ENCODE measurements at regions not wholly inside any gene's neighbourhood (a gene's known extent, or its start where the extent isn't known, plus 50 kb on each side); places are given as distances from the start of the nearest gene placed in this dataset.

DNA sequence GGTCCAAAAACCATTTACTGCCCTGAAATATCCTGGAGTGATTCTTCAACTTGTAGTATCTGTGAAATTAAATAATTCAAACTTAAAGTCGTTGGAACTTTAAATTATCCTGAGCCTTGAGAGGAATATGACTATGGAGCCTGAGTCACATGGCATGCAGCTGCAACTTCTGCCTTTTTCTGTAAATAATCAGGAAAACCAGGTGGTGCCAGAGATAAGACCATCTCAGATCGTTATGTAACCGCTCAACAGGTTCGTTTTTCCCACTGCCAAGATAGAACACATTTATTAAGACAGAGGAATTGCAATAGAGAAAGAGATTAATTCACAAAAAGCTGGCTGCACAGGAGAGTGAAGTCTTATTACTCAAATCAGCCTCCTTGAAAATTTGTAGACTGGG is 876.5 kb downstream of the SUCLG1 start:
- Histone ChIP-seq H3K27me3 (ENCODE audit: control insufficient read depth in 2 of 2, insufficient read depth in 2 of 2, low read length in 2 of 2) (no peaks in the 10 kb centered on the region), H3K79me2 (ENCODE audit: control insufficient read depth, insufficient read depth, low read length) (no peaks in the 10 kb centered on the region), H2AFZ (ENCODE audit: low read depth, low read length) (no peak overlapping the region), H4K20me1 (replicated peaks; ENCODE audit: control insufficient read depth, insufficient read depth, low read length) (no peaks in the 10 kb centered on the region), H3K4me2 (ENCODE audit: insufficient read depth, low read length) (no peak overlapping the region), H3K36me3 (ENCODE audit: control insufficient read depth, insufficient read depth, low read length) (no peaks in the 10 kb centered on the region), H3K27ac (ENCODE audit: extremely low read depth, low read depth, low read length) (no peak overlapping the region), H3K9ac (ENCODE audit: insufficient read depth in 1 of 2, low read depth in 2 of 2, low read length in 2 of 2) (no peak overlapping the region), H3K4me3 (no peak overlapping the region), H3K9me1 (ENCODE audit: control insufficient read depth, insufficient read depth, low read length) (no peaks in the 10 kb centered on the region), H3K9me3 (replicated peaks; ENCODE audit: control insufficient read depth, insufficient read depth, low read depth, low read length) (no peaks in the 10 kb centered on the region), H3K4me1 (replicated peaks in 1 of 2; ENCODE audit: control insufficient read depth in 2 of 2, insufficient read depth in 2 of 2, low read length in 2 of 2) (no peaks in the 10 kb centered on the region)
- ChIA-PET CTCF (ENCODE audit: low intra/inter-chr PET ratio) (no interaction called here), POLR2A (no interaction called here)
- BruUV-seq (replicated peaks), result no TSS peak
- TF ChIP-seq ZNF282 (CRISPR knock-in tag; IDR thresholded peaks at IDR 0.05) (no peak), TEAD4 (IDR thresholded peaks at IDR 0.05; ENCODE audit: low read length) (peak; percentile 65; the same call in 1 of the 2 replicates), TEAD4 (CRISPR knock-in tag; IDR thresholded peaks at IDR 0.05; ENCODE audit: borderline replicate concordance) (no peak), FOSL1 (tag; conservative IDR thresholded peaks at IDR 0.05) (0 out of 2 replicates have a peak, but pooled peaks have one; percentile 31), CTBP1 (IDR thresholded peaks at IDR 0.05; ENCODE audit: borderline replicate concordance) (no peak), SLC30A9 (CRISPR knock-in tag; IDR thresholded peaks at IDR 0.05) (no peak), JUN (IDR thresholded peaks at IDR 0.05; ENCODE audit: borderline replicate concordance, low read depth, low read length) (no peak), JUN (CRISPR knock-in tag; IDR thresholded peaks at IDR 0.05; ENCODE audit: borderline replicate concordance) (no peak), ARID1B (IDR thresholded peaks at IDR 0.05) (peak; percentile 30; the same call in 1 of the 2 replicates), CBFA2T3 (IDR thresholded peaks at IDR 0.05) (peak; percentile 64), TAL1 (IDR thresholded peaks at IDR 0.05) (peak; percentile 39)
- in situ Hi-C loops (cut with MboI), result no loop called here
- 0% methylated on average over 4 of the region's 4 CpGs for WGBS (ENCODE audit: insufficient coverage, low coverage, missing lambda C conversion rate)
- intact Hi-C loops (cut with micrococcal nuclease), result loop anchor here (10.0 kb wide), 1 partner anchor 722 kb away; no protein-coding TSS in a partner anchor
- ATAC-seq (no peak; the same call in 2 of the 3 replicates), FAIRE-seq (no peak), DNase-seq (ENCODE audit: extremely low read depth in 1 of 4, low spot score in 3 of 4) (no peak)
